ENCODE measurements at regions not wholly inside any gene's neighbourhood (a gene's known extent, or its start where the extent isn't known, plus 50 kb on each side); places are given as distances from the start of the nearest gene placed in this dataset.

DNA sequence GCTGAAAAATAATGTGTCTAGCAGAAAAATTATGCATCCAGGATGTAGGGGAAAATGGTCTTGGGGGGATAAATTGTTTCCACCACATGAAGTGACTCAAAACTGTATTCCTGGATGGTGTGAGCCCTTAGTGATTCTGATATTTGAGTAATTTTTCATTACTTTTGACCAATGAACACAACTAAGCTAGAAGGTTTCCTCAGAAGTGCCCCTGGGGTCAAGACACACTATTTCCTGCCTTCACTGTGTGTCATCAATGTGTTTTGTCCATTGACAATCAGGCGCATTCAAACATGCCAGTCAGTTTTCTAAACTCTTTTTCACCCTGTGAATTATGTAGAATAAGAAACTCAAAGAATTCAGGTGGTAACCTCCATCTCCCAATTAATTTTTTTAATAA, 130.5 kb upstream of the REG3G start:
- ATAC-seq, result no peak
- TF ChIP-seq PPARA (CRISPR knock-in tag; IDR thresholded peaks at IDR 0.05; ENCODE audit: borderline replicate concordance) (no peak), SNAI2 (CRISPR knock-in tag; IDR thresholded peaks at IDR 0.05) (no peak), ZC3H10 (CRISPR knock-in tag; IDR thresholded peaks at IDR 0.05) (no peak), GLIS3 (CRISPR knock-in tag; IDR thresholded peaks at IDR 0.05) (no peak), ZFP3 (CRISPR knock-in tag; IDR thresholded peaks at IDR 0.05) (no peak), TOX (CRISPR knock-in tag; IDR thresholded peaks at IDR 0.05; ENCODE audit: borderline replicate concordance) (no peak), PATZ1 (CRISPR knock-in tag; IDR thresholded peaks at IDR 0.05; ENCODE audit: borderline replicate concordance) (no peak), BACH2 (CRISPR knock-in tag; IDR thresholded peaks at IDR 0.05; ENCODE audit: borderline replicate concordance) (no peak), TSHZ2 (CRISPR knock-in tag; IDR thresholded peaks at IDR 0.05) (no peak)
- TF ChIP-seq, protein P1, sequence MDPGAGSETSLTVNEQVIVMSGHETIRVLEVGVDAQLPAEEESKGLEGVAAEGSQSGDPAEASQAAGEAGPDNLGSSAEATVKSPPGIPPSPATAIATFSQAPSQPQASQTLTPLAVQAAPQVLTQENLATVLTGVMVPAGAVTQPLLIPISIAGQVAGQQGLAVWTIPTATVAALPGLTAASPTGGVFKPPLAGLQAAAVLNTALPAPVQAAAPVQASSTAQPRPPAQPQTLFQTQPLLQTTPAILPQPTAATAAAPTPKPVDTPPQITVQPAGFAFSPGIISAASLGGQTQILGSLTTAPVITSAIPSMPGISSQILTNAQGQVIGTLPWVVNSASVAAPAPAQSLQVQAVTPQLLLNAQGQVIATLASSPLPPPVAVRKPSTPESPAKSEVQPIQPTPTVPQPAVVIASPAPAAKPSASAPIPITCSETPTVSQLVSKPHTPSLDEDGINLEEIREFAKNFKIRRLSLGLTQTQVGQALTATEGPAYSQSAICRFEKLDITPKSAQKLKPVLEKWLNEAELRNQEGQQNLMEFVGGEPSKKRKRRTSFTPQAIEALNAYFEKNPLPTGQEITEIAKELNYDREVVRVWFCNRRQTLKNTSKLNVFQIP (CRISPR knock-in tag; IDR thresholded peaks at IDR 0.05; ENCODE audit: borderline replicate concordance, low read depth), result no peak

DNA sequence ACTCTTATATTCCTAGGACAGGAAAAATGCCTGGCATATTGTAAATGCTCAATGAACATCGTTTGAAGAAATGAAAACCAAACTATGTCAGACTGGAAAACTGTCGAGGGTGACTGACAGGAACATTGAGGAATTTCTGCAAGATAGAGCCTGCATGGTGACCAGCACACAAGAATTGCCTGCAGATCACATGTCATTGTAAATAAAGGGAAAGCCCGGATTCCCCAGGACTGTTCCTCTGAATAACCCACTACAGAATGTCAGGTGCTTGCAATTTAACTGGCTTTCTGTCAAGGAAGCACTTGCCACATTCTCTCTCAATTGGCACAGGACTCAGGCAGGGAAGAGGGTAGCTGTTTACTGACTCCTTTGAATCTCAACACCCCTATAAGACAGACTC, 129.0 kb upstream of the REG3G start:
- TF ChIP-seq ISL1 (CRISPR knock-in tag; IDR thresholded peaks at IDR 0.05), result no peak
- ATAC-seq, result no peak

DNA sequence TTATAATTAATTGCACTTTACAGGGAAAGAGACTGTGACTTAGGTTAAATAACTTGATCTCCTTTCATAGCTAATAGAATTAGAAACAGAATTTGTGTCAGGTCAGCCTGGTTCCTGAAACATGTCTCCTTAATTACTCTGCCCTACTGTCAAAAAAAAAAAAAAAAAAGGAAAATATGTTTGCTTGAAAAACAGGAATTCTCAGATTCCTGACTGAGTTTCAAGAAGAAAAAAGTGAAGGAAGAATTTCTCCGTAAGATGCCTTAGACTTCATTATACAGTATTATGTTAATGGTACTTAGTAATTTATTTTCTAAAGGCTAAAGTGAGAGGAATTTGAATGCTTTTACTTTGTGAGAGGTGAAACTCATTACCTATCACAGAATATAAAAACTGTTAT, 118.4 kb upstream of the REG3G start:
- TF ChIP-seq ZC3H10 (CRISPR knock-in tag; IDR thresholded peaks at IDR 0.05) (no peak), BACH2 (CRISPR knock-in tag; IDR thresholded peaks at IDR 0.05; ENCODE audit: borderline replicate concordance) (no peak), ESRRG (CRISPR knock-in tag; IDR thresholded peaks at IDR 0.05) (no peak), ARNTL (CRISPR knock-in tag; IDR thresholded peaks at IDR 0.05; ENCODE audit: borderline replicate concordance, low read depth) (no peak), TCF4 (CRISPR knock-in tag; IDR thresholded peaks at IDR 0.05; ENCODE audit: borderline replicate concordance) (no peak), ISL1 (CRISPR knock-in tag; IDR thresholded peaks at IDR 0.05) (no peak), OSR1 (CRISPR knock-in tag; IDR thresholded peaks at IDR 0.05) (no peak)
- TF ChIP-seq, protein P2, sequence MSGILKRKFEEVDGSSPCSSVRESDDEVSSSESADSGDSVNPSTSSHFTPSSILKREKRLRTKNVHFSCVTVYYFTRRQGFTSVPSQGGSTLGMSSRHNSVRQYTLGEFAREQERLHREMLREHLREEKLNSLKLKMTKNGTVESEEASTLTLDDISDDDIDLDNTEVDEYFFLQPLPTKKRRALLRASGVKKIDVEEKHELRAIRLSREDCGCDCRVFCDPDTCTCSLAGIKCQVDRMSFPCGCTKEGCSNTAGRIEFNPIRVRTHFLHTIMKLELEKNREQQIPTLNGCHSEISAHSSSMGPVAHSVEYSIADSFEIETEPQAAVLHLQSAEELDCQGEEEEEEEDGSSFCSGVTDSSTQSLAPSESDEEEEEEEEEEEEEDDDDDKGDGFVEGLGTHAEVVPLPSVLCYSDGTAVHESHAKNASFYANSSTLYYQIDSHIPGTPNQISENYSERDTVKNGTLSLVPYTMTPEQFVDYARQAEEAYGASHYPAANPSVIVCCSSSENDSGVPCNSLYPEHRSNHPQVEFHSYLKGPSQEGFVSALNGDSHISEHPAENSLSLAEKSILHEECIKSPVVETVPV (CRISPR knock-in tag; IDR thresholded peaks at IDR 0.05), result no peak
- TF ChIP-seq, protein P1 (CRISPR knock-in tag; IDR thresholded peaks at IDR 0.05; ENCODE audit: borderline replicate concordance, low read depth), result no peak
- ATAC-seq, result no peak

DNA sequence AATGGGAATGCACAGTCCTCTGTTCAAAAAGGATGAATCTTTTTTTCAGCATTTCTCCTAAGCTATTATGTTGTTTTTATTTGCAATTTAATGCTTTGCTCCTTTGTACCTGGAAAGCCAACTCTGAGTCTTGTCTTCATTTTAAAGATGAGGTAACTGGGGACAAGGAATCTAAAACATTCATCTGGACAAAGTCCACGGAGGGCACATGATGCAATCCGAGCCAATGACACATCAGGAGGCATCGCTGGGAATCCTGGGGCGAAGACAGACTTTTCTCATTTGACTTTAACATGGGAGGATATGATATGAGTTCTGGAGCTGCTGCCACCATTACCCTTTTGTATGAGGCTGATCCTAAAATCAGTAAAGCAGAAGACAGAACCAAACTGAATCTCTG, 116.5 kb upstream of the REG3G start:
- ATAC-seq, result no peak
- TF ChIP-seq TSHZ2 (CRISPR knock-in tag; IDR thresholded peaks at IDR 0.05) (no peak), TOX (CRISPR knock-in tag; IDR thresholded peaks at IDR 0.05; ENCODE audit: borderline replicate concordance) (no peak), ZNF70 (CRISPR knock-in tag; IDR thresholded peaks at IDR 0.05) (no peak), ESRRG (CRISPR knock-in tag; IDR thresholded peaks at IDR 0.05) (no peak), ISL1 (CRISPR knock-in tag; IDR thresholded peaks at IDR 0.05) (no peak), ZFP3 (CRISPR knock-in tag; IDR thresholded peaks at IDR 0.05) (no peak), BACH2 (CRISPR knock-in tag; IDR thresholded peaks at IDR 0.05; ENCODE audit: borderline replicate concordance) (no peak), ARNTL (CRISPR knock-in tag; IDR thresholded peaks at IDR 0.05; ENCODE audit: borderline replicate concordance, low read depth) (no peak), OSR1 (CRISPR knock-in tag; IDR thresholded peaks at IDR 0.05) (no peak), SNAI2 (CRISPR knock-in tag; IDR thresholded peaks at IDR 0.05) (no peak), GLIS3 (CRISPR knock-in tag; IDR thresholded peaks at IDR 0.05) (no peak), RARB (CRISPR knock-in tag; IDR thresholded peaks at IDR 0.05) (no peak), ZNF565 (CRISPR knock-in tag; conservative IDR thresholded peaks at IDR 0.05; ENCODE audit: low read depth) (no peak)
- TF ChIP-seq, protein P2 (CRISPR knock-in tag; IDR thresholded peaks at IDR 0.05), result no peak

Data from SK-N-SH treated with all-trans-retinoic acid at 6 μM for 48 hours (cell line).